ENCODE measurements at regions not wholly inside any gene's neighbourhood (a gene's known extent, or its start where the extent isn't known, plus 50 kb on each side); places are given as distances from the start of the nearest gene placed in this dataset.
"Not testable (repeated sequence)": the region's sequence is repeated elsewhere in the genome, so short reads cannot be mapped to it uniquely, and the experiment has no call there.

DNA sequence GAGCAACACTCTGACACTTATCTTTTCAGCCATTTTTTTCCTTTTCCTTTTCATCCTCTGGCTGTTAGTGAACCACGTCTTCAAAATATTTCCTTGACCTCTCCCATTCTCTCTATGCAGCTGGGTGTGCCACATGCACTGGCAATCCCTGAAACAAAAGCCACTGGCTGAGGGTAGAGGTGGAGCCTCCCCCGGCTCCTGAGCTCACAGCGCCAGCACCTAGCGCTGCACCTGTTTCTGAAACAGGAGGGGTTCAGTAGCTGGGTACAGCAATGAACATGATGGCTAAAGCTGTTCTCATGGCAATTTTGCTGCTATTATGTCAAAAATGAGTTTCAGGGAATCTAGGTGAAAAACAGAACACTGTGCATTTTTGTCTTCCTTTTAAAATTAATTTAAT is 314.7 kb upstream of the ATP10A start:
- no peak for DNase-seq

DNA sequence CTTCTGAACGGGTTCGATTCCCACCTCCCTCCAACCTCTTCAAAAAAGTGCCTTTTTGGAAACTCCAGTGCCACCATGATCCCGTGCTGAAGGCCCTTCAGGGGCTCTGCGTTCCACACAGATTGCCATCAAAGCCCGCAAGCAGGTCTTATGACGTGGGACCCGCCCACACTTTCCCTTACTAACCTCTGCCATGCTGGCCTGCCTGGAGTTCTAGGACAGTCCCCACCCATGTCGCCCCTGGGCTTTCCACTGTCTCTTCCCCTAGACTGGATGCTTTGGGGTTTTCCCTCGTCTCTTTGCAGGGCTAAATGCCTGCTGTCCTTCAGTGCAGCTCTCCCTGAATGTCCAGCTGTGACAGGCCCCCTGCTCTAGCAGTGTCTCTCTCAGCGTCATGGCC is 313.7 kb upstream of the ATP10A start:
- no peak for DNase-seq

DNA sequence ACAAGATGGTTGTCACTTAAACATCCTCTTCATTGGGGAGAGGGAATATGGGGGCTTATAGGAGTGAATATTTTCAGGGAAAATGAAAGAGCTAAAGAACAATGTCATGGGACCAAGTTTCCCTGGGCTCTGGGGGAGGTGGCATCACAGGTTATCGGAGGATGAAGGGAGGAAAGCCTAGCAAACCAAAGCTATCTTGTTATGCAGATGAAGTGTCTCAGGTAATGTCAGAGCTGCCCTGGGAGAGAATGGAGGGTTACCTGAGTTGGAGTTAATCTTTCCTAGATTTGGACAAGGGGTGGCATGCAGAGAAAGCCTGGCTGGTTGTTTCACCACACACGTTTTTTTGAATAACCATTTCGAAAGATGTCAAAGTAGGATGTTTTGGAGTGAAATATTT is 308.1 kb upstream of the ATP10A start:
- no peak for DNase-seq

DNA sequence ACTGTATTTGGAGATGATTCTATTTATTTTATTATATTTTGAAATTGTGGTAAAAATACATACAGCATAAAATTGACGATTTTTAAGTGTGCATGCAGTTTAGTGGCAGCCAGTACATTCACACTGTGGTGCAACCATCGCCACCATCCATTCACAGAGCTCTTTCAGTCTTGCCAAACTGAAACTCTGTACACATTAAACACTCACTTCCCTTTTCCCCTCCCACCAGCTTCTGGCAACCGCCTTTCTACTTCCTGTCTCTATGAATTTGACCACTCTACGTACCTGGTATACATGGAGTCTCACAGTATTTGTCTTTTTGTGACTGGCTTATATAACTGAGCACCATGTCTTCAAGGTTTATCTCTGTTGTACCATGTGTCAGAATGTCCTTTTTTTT is 303.3 kb upstream of the ATP10A start:
- DNase-seq, result no peak

DNA sequence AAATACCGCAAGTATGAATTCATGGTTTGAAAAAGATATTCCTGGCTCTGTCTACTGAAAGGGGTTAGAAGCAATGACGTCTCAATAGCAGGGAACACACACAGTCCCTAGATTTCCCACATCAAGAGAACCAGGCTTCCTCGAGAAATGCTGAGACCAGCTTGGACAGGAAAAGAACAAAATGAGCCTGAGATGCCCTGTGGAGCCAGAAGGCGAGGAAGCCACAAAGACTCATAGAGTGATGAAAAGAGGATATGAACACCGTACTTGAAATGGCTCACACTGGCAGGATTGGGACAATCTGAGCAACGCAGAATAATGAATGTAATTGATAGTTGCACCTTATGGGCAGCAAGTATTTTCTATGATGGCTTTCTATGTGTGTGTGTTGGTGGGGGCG is 302.4 kb upstream of the ATP10A start:
- DNase-seq, result no peak

DNA sequence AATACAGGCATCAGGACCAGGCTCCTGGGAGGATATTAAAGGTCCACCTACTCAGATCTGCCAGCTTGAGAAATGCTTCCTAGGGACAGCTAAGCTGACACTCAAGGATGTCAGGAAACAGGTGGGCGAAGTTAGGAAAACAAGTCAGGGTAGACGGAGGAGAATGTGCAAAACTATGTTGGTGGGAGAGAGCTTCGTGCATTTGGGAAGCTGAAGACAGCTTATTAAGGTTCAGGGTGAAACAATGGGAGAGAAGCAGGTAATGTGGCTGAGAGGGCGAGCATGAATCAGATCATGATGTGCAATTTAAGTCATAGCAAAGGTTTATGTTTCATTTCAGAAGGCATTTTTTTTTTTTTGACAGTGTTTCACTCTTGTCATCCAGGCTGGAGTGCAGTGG is 297.2 kb upstream of the ATP10A start:
- no peak for DNase-seq

DNA sequence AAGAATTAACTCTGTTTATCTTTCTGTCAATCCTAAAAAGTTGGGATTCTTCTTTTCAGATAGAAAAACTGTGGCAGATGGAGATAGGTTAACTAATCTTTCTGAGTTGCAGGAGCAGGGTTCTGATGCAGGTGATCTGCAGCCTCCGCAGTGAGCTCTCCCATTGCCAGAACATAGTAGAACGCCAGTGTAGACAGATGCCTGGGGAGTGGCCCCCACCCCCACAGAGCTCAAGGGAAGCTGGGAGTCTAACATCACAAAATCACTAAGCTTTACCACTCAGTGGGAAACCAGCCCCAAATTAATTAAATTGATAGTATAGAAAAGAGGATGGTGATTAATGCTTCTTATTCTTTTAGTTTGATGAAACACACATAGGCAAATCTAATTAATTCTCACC is 295.0 kb upstream of the ATP10A start:
- DNase-seq, result no peak

DNA sequence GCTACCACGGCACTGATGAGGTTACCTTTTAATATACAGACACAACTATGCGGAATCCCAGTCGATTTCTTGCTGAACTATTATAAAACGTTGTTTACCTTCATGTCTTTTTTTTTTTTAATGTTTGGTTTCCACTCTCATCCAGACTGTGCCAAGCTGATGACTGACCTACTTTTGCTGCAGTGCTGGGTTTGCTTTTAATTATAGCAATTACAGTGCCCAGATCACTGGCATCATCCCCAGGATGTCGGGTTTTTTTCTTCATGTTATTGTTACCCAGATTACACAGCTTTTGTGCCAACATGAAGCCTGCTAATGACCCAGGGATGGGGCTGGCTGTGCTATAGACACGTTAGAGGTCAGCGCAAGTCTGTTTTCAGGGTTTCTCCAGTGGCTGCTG is 294.0 kb upstream of the ATP10A start:
- DNase-seq, result no peak

DNA sequence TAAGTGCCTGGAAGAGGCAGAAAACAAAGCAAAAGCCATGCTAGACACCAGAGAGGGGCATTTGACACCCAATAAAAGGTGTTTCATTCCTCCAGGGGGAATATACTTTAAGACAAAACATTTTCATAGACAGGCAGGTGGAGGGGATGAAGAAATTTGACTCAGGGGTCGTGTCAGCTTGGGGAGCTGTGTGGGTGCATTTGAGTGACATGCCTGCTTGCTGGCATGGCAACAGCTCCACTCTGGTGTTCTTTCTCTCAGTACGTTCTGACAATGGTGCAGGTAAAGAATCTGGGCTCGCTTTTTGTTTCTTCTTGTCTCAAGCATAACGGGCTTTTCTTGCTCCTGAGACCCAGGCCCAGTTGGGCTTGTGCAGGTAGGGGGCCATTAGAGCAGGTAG is 292.9 kb upstream of the ATP10A start:
- DNase-seq, result no peak

DNA sequence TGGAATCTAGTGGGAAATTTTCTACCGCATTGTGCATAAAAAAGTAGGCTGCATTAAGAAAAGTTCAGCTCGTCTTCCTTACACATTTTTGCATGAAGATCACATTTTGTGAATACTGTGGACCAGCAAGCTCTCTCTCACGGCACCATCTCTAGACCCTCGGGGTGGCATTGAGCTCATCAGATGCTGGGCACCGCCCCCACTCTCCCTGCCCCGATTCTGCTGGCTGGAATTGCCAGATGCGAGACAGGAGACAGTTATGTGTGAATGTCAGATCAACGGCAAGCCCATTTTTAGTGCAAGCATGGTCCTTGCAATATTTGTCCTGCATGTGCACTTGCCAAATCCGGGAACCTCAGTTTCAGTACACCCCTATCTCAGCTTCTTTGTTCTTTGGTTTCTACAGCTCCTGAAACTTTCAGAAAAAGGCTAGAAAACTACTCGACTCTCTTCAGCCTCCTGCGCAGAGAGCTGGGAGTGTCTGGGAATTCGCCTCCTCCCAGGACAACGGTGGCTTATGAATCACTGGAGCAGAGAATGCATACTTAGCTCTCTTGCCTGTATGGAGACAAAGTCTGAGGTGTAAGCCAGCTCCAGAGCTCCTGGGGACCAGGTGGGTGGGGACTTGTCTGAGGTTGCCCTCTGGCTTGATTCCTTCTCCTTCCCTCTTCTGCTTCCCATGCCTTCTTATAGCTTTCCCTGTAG is 285.2 kb upstream of the ATP10A start:
- DNase-seq, result no peak

DNA sequence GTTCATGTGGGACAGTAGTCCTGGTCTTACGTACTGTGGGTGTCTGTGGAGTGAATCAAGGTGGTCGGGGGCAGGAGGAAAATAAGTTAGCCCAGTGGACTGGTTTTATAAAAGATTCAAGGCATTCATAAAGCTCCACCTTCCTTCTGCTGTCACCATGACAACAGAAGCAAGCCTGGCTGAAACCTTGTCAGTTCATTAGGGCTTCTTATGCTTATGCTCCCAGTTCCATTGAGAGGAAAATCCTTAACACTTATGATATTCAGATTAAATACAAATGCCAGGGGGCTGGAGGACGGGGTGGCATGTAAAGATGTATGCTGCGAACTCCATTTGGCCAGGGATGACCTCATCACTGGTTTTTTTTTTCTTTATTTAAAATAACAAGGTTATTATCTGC is 283.1 kb upstream of the ATP10A start:
- no peak for DNase-seq

DNA sequence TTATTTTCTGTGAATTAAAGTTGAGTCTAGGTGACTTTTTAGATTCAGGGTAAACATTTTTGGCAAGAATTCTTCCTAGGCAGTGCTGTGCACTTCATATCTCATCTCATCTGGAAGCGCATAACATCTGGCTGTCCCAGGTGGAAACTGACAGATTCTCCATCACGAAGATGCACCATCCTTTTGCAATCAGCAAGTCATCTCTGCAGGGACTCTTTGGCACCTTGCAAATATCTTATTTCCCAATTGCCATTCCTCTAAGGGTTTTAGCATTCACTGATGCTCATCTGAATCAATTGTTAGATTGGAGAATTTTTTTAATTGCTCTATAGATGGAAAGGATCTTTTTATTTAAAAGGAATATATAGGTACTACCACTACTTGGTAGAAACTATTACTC is 282.7 kb upstream of the ATP10A start:
- DNase-seq, result no peak

DNA sequence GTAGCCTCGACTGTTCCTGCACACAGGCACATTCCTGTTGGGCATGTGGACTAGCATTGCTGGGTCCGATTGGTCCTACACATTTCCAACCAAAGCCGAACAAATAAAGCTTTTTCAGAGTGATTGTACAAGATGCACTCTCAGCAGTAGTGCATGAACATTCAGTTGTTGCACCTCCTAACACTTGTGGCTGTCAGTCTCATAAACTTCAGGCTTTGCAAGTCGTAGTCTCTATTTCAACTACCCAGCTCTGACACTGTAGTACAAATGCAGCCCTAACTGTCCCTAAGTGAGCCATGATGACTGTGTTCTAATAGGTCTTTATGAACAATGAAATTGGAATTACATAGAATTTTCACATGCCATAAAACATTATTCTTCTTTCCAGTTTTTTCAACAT is 281.7 kb upstream of the ATP10A start:
- no peak for DNase-seq

DNA sequence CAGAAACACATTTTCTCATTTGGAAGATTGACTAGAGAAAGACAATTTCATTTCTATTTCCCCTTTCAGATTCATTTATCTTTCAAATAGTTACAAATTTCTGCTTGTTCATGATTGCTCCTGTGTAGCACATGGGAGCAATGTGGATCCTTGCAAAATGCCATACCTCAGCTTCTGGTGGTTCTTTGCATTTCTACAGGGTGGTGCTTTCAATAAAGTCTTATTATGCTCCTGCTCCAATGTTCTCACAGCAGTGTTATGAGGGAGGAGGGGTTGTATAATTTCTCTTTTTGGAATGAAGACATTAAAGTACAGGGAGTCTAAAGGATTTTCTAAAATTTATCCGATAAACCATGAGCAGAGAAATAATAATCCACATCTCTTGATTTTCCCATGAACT is 280.1 kb upstream of the ATP10A start:
- DNase-seq, result no peak

DNA sequence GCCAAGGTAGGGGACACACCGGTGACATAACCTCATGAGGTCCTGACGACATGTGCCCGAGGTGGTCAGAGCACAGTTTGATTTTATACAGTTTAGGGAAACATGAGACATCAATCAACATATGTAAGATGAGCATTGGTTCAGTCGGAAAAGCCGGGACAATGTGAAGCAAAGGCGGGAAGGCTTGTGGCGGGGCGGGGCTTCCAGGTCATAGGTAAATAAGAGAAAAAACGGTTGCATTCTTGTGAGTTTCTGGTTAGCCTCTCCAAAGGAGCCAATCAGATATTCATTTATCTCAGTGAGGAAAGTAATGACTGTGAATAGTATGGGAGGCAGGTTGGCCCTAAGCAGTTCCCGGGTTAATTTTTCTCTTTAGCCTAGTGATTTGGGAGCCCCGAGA is 271.7 kb upstream of the ATP10A start:
- no peak for DNase-seq

DNA sequence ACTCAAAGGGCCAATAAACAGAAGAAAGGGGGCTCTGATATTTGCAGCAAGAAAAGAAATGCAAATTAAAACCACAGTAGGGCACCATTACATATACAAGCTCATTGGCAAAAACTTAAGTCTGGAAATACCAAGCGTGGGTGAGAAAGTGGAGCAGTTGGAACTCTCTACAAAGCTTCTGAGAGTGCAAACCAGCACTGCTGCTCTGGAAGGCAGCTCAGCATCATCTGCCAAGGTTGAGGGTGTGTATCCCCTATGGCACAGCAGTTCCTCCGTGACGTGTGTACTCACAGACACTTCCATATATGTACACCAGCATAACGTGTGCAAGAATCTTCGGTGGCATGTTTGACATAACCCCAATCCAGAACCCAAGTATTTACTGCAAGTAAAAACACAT is 271.0 kb upstream of the ATP10A start:
- DNase-seq, result no peak

DNA sequence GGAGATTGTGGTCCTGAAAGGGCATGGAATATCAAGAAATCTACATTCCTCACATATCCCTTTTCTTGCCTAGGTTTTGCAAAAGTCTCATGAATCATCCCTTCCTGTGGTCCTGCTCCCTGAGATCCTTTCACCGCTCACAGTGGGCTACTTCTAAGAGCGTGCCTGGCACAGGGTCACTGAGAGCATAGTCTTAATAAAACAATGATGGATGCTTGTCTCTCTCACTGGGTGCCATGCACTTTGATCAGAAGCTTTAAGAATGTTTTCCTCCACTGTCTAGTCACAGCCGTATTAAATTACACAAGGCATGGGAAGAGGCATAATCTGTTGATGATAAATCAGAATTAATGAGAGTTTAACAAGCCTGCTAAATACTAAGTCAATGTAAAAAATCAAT is 269.7 kb upstream of the ATP10A start:
- DNase-seq, result no peak

DNA sequence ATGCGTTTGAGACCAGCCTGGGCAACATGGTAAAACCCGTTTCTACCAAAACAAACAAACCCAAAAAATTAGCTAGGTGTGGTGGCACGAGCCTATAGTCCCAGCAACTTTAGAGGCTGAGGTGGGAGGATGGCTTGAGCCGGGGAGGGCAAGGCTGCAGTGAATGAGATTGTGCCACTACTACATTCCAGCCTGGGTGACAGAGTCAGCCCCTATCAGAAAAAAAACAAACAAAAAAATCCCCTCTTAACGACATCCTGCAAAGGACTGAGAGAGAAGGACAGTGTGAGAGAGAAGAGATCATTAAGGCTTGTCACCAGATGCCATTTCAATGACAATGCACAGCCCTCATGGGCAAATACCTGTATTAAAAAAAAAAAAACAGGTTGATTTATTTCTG is 266.7 kb upstream of the ATP10A start:
- no peak for DNase-seq

DNA sequence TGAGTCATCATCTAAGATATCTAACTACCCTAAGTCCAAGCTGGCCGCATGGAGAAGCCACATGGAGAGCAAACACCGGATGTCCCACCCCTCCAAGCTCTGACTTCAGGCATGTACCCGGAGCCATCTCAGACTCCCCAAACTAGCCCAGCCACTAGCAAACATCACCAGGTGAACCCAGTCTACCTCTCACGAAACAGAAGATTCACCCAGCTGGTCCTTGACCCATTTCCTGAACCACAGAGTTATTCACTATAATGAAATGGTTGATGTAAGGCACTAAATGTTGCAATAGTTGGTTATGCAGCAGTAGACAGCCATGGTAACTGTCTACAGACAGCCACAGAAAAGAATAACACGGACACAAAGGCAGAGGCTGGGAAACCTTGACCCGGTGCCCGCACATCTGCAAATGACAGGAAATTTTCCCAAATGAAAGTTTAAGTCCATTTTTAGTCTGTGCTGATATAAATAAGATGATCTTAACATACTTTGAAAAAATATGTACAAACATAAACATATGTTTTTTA is 265.5 kb upstream of the ATP10A start:
- DNase-seq, result no peak

DNA sequence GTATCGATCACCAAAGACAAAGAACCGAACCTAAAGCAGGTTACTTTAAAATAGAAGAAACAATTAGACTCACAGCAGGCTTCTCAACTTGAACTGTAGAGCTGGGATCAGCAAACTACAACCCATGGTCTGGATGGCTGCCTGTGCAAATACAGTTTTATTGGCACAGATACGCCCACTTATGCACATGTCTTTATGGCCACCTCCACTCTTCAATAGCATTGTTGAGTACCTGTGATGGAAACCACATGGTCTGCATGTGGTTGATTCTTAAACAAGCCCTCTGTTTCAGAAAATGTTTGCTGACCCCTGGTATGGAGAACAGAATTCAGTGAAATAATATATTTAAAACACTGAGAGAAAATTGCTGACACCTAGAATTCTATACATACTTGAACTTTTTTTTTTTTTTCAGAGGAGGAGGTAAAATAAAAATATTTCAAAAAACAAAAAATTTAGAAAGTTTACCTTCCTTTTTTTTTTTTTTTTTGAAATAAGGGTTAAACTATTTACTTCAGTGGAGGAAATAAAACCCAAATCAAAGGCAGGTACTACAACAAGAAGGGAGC is 263.8 kb upstream of the ATP10A start:
- no peak for DNase-seq

DNA sequence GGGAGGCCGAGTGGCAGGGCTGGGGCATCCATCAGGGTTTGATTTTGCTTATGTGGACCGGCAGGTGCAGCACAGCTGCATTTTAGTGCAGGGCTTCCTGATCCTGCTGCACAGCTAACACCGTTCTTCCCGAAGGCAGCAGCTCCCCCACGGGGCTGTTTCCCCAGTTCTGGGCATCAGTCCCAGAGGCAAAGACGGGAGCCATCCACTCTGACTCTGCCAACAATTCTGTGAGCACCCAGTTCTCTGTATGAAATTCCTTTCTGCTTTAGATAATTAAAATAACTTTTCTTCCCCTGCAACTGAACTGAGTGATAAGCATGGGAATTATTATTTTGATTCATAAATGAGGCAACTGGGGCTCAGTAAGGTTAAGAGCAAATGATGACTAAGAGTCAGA is 262.9 kb upstream of the ATP10A start:
- no peak for DNase-seq

DNA sequence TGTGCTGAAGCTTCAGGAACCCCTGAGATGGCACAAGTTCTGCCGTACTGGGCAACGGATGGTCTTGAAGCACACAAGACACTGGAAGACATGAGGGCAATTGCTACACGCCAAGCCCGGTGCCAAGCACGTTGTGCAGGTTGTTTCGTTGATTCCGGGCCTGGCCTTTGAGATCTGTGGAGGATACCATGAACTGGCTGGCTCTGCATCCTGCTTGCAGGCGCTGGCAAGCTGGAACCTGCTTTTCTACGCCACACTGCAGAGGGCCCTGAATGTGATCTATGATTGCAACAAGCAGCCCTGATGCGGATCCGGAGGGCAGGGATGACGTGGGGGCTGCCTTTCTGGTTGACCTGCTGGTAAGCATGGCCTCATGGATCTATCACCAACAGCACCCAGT is 262.5 kb upstream of the ATP10A start:
- DNase-seq, result no peak

DNA sequence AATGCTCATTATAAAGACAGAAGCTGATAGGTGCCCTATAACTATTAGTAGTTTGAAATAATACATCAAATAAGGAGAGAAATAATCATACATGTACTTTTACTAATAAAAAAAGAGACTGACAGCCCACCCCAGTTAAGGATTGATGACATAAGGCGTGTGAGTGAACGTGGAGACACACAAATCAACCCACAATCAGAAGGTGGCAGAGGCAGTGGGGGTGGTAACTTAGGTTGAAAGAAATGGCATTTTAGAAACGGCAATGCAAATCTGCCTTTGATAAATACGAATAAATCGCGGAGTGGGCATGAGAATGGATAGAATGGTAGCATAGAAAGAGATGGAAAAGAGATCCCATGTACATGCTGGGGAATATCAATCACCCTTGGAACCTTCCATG is 256.2 kb upstream of the ATP10A start:
- DNase-seq, result no peak

DNA sequence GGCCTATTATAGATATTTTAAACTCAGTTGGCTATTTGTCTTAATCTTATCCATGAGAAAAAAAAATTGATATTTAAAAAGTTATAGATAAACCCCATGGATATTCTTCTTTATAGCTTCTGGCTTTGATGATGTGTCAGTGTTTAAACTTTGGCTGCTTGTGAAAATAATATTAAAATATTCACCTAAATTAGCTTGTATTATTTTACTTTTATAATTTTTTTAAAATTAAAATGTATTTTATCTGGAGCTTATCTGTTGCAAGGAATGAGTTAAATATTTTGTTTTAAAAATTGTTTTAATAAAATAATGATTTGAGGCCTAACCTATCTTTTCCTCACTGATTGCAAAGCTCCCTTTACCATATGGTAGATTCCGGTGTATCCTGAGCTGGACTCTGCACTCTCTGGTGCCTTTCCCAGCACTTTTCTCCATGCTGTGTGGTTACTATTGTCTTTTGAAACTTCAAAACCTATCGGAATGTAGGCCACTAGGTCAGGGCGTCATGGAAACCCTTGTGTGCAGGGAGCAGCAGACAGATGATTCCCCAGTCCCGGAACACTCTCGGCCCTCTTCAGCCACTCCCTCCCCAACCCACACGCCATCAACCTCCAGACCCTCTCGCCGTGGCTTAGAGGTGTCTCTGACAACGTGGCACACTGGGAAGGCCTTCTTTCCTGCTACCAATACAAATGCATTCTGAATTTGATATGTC is 252.3 kb upstream of the ATP10A start:
- DNase-seq, result no peak

DNA sequence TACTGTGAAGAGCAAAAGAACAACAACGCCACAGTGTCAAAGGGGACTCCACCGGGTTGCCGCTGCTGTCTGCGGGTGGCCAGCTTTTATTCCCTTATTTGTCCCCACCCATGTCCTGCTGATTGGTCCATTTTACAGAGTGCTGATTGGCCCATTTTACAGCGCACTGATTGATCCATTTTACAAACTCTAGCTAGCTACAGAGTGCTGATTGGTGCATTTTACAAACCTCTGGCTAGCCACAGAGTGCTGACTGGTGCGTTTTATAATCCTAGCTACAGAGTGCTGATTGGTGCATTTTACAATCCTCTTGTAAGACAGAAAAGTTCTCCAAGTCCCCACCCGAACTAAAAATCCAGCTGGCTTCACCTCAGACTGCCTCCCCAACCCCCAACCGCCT is 251.0 kb upstream of the ATP10A start:
- not testable (repeated sequence) for DNase-seq

Measured in activated CD4-positive, CD25-positive, alpha-beta regulatory T cell (primary cell).